RWPE2 (cell line): ENCODE measurements at regions not wholly inside any gene's neighbourhood (a gene's known extent, or its start where the extent isn't known, plus 50 kb on each side); places are given as distances from the start of the nearest gene placed in this dataset.

Experiments
- ATAC-seq: fragments of 200-7000 bp; cut with Tn5 transposase; 3 replicates; pipeline ENCODE4 v1.9.1; 2021; ENCODE audit warnings: low read depth
- DNase-seq: peaks from one replicate; pipeline ENCODE4 v3.0.0-alpha.2; 2020; ENCODE audit warnings: low spot score
- H3K27ac ChIP-seq: fragments of 450-650 bp; 2 replicates; pipeline ENCODE4 v1.5.1; 2017; ENCODE audit warnings: mild to moderate bottlenecking; ENCODE audit not compliant: poor library complexity, severe bottlenecking
- H3K27me3 ChIP-seq: fragments of 250-450 bp; sonication (Bioruptor Pico); 2 replicates; pipeline ENCODE4 v1.5.1; 2021; ENCODE audit warnings: mild to moderate bottlenecking, moderate library complexity; ENCODE audit not compliant: insufficient read depth, poor library complexity, severe bottlenecking
- H3K36me3 ChIP-seq: fragments of 250-450 bp; sonication (Bioruptor Pico); 2 replicates; pipeline ENCODE4 v1.5.1; 2020; ENCODE audit warnings: low read depth, mild to moderate bottlenecking, moderate library complexity
- H3K4me1 ChIP-seq: fragments of 250-450 bp; sonication (Bioruptor Pico); 2 replicates; pipeline ENCODE4 v1.5.1; 2021; ENCODE audit warnings: mild to moderate bottlenecking, moderate library complexity; ENCODE audit not compliant: insufficient read depth, poor library complexity, severe bottlenecking
- H3K4me3 ChIP-seq: fragments of 250-450 bp; sonication (Bioruptor Pico); 2 replicates; pipeline ENCODE4 v1.5.1; 2021; ENCODE audit warnings: mild to moderate bottlenecking, moderate library complexity; ENCODE audit not compliant: severe bottlenecking
- H3K9me3 ChIP-seq: fragments of 250-450 bp; sonication (Bioruptor Pico); 2 replicates; pipeline ENCODE4 v1.5.1; 2021; ENCODE audit warnings: mild to moderate bottlenecking, moderate library complexity; ENCODE audit not compliant: severe bottlenecking
- CTCF ChIP-seq: fragments of 450-650 bp; IDR thresholded peaks from one replicate; pipeline ENCODE4 v1.5.1; 2017; ENCODE audit warnings: mild to moderate bottlenecking, moderate library complexity; ENCODE audit not compliant: poor library complexity, severe bottlenecking

GRCh38 chr2:134770702-134771101, 51.9 kb upstream of the TMEM163 start:
- Histone ChIP-seq H3K36me3 (no peaks in the 10 kb centered on the region), H3K27ac (no peak overlapping the region), H3K4me3 (no peak overlapping the region), H3K27me3 (no peaks in the 10 kb centered on the region), H3K9me3 (no peaks in the 10 kb centered on the region), H3K4me1 (peaks cover 10% of the 10 kb centered on the region)
- ATAC-seq (no peak), DNase-seq (no peak)
- TF ChIP-seq CTCF, result no peak

GRCh38 chr2:134771313-134771801, 52.6 kb upstream of the TMEM163 start:
- no peak overlapping the region for H3K4me3 ChIP-seq
- peaks cover 10% of the 10 kb centered on the region for H3K4me1 ChIP-seq
- no peak for DNase-seq
- ATAC-seq, result no peak
- H3K27me3 ChIP-seq, result no peaks in the 10 kb centered on the region
- H3K27ac ChIP-seq, result no peak overlapping the region
- TF ChIP-seq CTCF, result no peak
- H3K36me3 ChIP-seq, result no peaks in the 10 kb centered on the region
- no peaks in the 10 kb centered on the region for H3K9me3 ChIP-seq

GRCh38 chr2:134772493-134773169, 53.8 kb upstream of the TMEM163 start:
- TF ChIP-seq CTCF, result no peak
- H3K27ac ChIP-seq, result no peak overlapping the region
- DNase-seq, result no peak
- H3K27me3 ChIP-seq, result no peaks in the 10 kb centered on the region
- no peak for ATAC-seq
- no peaks in the 10 kb centered on the region for H3K9me3 ChIP-seq
- no peak overlapping the region for H3K4me3 ChIP-seq
- H3K4me1 ChIP-seq, result peaks cover 10% of the 10 kb centered on the region
- H3K36me3 ChIP-seq, result no peaks in the 10 kb centered on the region

- no peak overlapping the region for H3K27ac ChIP-seq
- ATAC-seq, result no peak
- TF ChIP-seq CTCF, result no peak
Observed at GRCh38 chr2:134773335-134773734, 54.5 kb upstream of the TMEM163 start.

More at GRCh38 chr2:134773335-134773734, 54.5 kb upstream of the TMEM163 start:
- Histone ChIP-seq H3K36me3 (no peaks in the 10 kb centered on the region), H3K4me1 (peaks cover 10% of the 10 kb centered on the region), H3K4me3 (no peak overlapping the region), H3K9me3 (no peaks in the 10 kb centered on the region), H3K27me3 (no peaks in the 10 kb centered on the region)
- DNase-seq, result no peak
